BJ (cell line): ENCODE measurements at regions not wholly inside any gene's neighbourhood (a gene's known extent, or its start where the extent isn't known, plus 50 kb on each side); places are given as distances from the start of the nearest gene placed in this dataset.

Experiments used
- CTCF ChIA-PET: fragments of 350-600 bp; formaldehyde crosslinking; extraction: SDS; loops from one replicate; lab custom pipeline; 2021; ENCODE audit warnings: antibody characterized with exemption, inconsistent platforms; lab: Yijun Ruan, JAX
- POLR2A ChIA-PET: fragments of 300-600 bp; sonication (Branson Sonifier 250); formaldehyde crosslinking; extraction: SDS; loops from one replicate; lab custom pipeline; 2021; ENCODE audit warnings: antibody characterized with exemption; lab: Charles Lee
- DNase-seq: peaks from one replicate; pipeline ENCODE4 v3.0.0-alpha.2; 2011; ENCODE audit warnings: low read depth
- H3K27me3 ChIP-seq: 2 replicates; pipeline ENCODE4 v1.6.0; 2011; ENCODE audit warnings: low read length; ENCODE audit not compliant: control insufficient read depth, insufficient read depth
- H3K36me3 ChIP-seq: 2 replicates; pipeline ENCODE4 v1.5.1; 2011; ENCODE audit warnings: low read length; ENCODE audit not compliant: control insufficient read depth, insufficient read depth
- H3K4me3 ChIP-seq: 2 replicates; pipeline ENCODE4 v1.5.1; 2011; ENCODE audit warnings: low read depth, mild to moderate bottlenecking, control low read depth, low read length
- CTCF ChIP-seq: IDR thresholded peaks from 2 replicates; pipeline ENCODE4 v1.5.1; 2011; ENCODE audit warnings: low read depth, mild to moderate bottlenecking, control low read depth, inconsistent platforms, low read length, moderate library complexity; ENCODE audit not compliant: insufficient read depth

- DNase-seq = no peak
- CTCF ChIA-PET = interaction anchor here (1.0 kb wide), 1 partner anchor 71 kb away, joined by 3 read pairs; no protein-coding TSS in a partner anchor
- TF ChIP-seq CTCF = no peak
- Histone ChIP-seq H3K27me3 (peaks cover 12% of the 10 kb centered on the region), H3K36me3 (no peaks in the 10 kb centered on the region), H3K4me3 (no peak overlapping the region)
- POLR2A ChIA-PET = no interaction called here
Observed at GRCh38 chr22:27676545-27677213, 124.9 kb downstream of the MN1 start.

DNA sequence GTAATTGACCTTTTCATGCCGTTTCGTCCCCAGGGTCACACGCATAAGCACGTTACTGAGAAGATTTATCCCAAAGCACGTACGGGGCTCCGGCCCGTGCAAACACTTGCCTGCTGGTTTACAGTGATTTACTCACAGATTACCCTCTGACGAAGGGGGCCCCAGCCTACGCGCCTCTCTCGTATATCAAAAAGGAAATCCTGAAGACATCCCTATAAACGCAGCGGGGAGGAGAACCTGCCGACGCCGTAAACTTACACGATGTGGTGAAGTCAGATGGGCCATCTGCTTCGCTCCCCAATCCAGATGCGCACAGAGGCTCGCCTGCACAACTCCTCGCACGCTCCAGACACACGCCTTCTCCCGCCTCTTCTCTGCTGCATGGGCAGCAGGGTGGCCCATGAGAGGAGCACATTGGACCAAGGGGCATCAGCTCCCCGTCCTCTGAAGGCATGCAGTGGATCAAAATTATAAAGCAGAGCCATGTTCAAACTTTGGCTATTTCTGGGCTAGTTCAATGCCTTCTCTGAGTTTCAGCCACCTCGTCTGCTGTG lies 123.6 kb downstream of the MN1 start:
- CTCF ChIA-PET = no interaction called here
- no peak for TF ChIP-seq CTCF
- DNase-seq = peak; percentile 9
- POLR2A ChIA-PET = no interaction called here
- no peak overlapping the region for H3K4me3 ChIP-seq
- H3K36me3 ChIP-seq = no peaks in the 10 kb centered on the region
- H3K27me3 ChIP-seq = peaks cover 12% of the 10 kb centered on the region

DNA sequence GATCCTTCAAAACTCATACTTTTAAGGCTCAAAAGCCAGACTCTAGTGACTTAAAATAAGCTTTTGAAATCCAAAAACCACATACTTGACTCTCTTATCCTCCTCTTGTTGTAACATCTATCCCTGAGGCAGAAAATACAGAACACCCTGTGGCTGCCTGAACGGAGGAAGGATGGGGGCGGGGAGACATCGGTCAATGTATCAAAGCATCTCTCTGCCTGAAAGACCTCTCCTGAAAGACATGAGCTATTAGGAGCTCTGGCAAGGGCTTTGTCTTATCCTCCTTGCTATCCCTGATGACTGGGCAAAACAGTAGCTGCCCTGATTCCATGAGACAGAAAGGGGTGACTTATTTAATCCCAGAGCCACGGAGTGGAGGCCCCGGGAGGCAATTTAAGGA lies 122.4 kb downstream of the MN1 start:
- no peaks in the 10 kb centered on the region for H3K36me3 ChIP-seq
- H3K4me3 ChIP-seq = no peak overlapping the region
- ChIA-PET CTCF (interaction anchor here (1.1 kb wide), 1 partner anchor 39 kb away, joined by 3 read pairs; no protein-coding TSS in a partner anchor), POLR2A (no interaction called here)
- H3K27me3 ChIP-seq = peaks cover 12% of the 10 kb centered on the region
- DNase-seq = no peak
- TF ChIP-seq CTCF = no peak

- TF ChIP-seq CTCF = no peak
- H3K4me3 ChIP-seq = no peak overlapping the region
- no peaks in the 10 kb centered on the region for H3K36me3 ChIP-seq
- POLR2A ChIA-PET = no interaction called here
- H3K27me3 ChIP-seq = peaks cover 12% of the 10 kb centered on the region
- DNase-seq = no peak
- CTCF ChIA-PET = interaction anchor here (1.1 kb wide), 1 partner anchor 39 kb away, joined by 3 read pairs; no protein-coding TSS in a partner anchor
Observed at GRCh38 chr22:27679693-27680488, 121.7 kb downstream of the MN1 start.

DNA sequence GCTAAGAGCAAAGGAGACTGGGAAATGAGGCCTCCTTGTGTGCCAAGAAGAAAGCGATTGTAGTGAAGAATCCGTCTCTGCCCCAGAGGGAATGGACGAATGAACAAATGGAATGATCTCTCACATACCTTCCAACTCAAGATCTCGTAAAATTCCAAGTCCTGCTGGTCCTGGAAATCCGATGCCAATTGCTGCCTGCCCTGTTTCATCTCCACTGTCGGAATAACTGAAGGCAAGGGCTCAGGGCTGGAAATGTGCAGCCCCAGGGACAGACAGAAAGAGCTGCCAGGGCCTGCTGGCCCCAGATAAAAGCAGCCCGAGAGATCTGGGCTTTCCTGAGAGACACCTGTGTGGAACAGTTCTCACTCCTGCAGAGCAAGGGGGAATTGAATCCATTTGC lies 120.9 kb downstream of the MN1 start:
- CTCF ChIA-PET = interaction anchor here (1.1 kb wide), 1 partner anchor 38 kb away, joined by 3 read pairs; no protein-coding TSS in a partner anchor
- Histone ChIP-seq H3K27me3 (peaks cover 12% of the 10 kb centered on the region), H3K4me3 (no peak overlapping the region), H3K36me3 (no peaks in the 10 kb centered on the region)
- no peak for DNase-seq
- no peak for TF ChIP-seq CTCF
- POLR2A ChIA-PET = no interaction called here
